B cell (primary cell): ENCODE measurements at regions not wholly inside any gene's neighbourhood (a gene's known extent, or its start where the extent isn't known, plus 50 kb on each side); places are given as distances from the start of the nearest gene placed in this dataset.
A peak's percentile ranks its signal among the peaks of the same experiment; 100 is the strongest.

ENCODE experiments used
- ATAC-seq: fragments of 200-7000 bp; cut with Tn5 transposase; one replicate; pipeline ENCODE4 v1.10.0; 2021; ENCODE audit warnings: low read depth, mild to moderate bottlenecking, moderate number of reproducible peaks, moderate library complexity
- CTCF ChIA-PET: fragments of 350-600 bp; sonication (Branson Sonifier 250); formaldehyde crosslinking; loops from one replicate; lab custom pipeline; 2021; ENCODE audit warnings: antibody characterized with exemption, inconsistent platforms; lab: Charles Lee
- POLR2A ChIA-PET: fragments of 350-600 bp; sonication (Branson Sonifier 250); formaldehyde crosslinking; loops from one replicate; lab custom pipeline; 2021; ENCODE audit warnings: antibody characterized with exemption; lab: Charles Lee
- DNase-seq: peaks from one replicate; pipeline ENCODE4 v3.0.0; 2013
- H2AFZ ChIP-seq: 2 replicates; pipeline ENCODE4 v1.6.1; 2012; ENCODE audit warnings: mild to moderate bottlenecking, low read depth, low read length; ENCODE audit not compliant: insufficient read depth, poor library complexity, severe bottlenecking
- H3K27ac ChIP-seq, 2 donors: 1 replicate in 1 of 2; 2 replicates in 1 of 2; pipeline ENCODE4 v1.5.1; 2012 to 2013; ENCODE audit warnings: low read length in 2 of 2, mild to moderate bottlenecking in 2 of 2, moderate library complexity in 1 of 2
- H3K27me3 ChIP-seq, 4 experiments: fragments of 200-600 bp in 1 of 4; sonication (generic) in 1 of 4; replicated peaks in 1 of 4; 1 replicate in 2 of 4; 2 replicates in 2 of 4; pipeline versions ENCODE4 v1.6.1 to v1.7.0; 2013 to 2016; ENCODE audit warnings: low read length in 3 of 4, mild to moderate bottlenecking in 2 of 4, mixed read lengths in 1 of 4, moderate library complexity in 1 of 4; ENCODE audit not compliant: insufficient read depth in 4 of 4, control insufficient read depth in 3 of 4; ENCODE audit errors: control extremely low read depth in 1 of 4
- H3K36me3 ChIP-seq, 2 experiments: replicated peaks in 1 of 2; 1 replicate in 1 of 2; 2 replicates in 1 of 2; pipeline versions ENCODE4 v1.6.1 to v1.7.1; 2013; ENCODE audit warnings: low read length in 1 of 2; ENCODE audit not compliant: insufficient read depth in 2 of 2, control insufficient read depth in 1 of 2; ENCODE audit errors: control extremely low read depth in 1 of 2, extremely low read depth in 1 of 2
- H3K4me1 ChIP-seq, 2 donors: fragments of 200-600 bp in 1 of 2; sonication (generic) in 1 of 2; 1 replicate in 1 of 2; 2 replicates in 1 of 2; pipeline versions ENCODE4 v1.5.1 to v1.6.1; 2013 to 2017; ENCODE audit warnings: low read length in 2 of 2; ENCODE audit not compliant: control insufficient read depth in 2 of 2, insufficient read depth in 2 of 2
- H3K4me2 ChIP-seq: replicated peaks from 2 replicates; pipeline ENCODE3; 2012; ENCODE audit warnings: mild to moderate bottlenecking, low read depth, low read length; ENCODE audit not compliant: poor library complexity, severe bottlenecking
- H3K4me3 ChIP-seq, 5 experiments: fragments of 200-600 bp in 1 of 5; sonication (generic) in 1 of 5; 1 replicate in 3 of 5; 2 replicates in 2 of 5; pipeline versions ENCODE4 v1.5.1 to v1.7.0; 2011 to 2016; ENCODE audit warnings: low read length in 4 of 5, mild to moderate bottlenecking in 4 of 5, low read depth in 2 of 5, control low read depth in 1 of 5, moderate library complexity in 1 of 5; ENCODE audit not compliant: insufficient read depth in 1 of 5; ENCODE audit errors: control extremely low read depth in 1 of 5, extremely low read depth in 1 of 5
- H3K79me2 ChIP-seq: fragments of 200-600 bp; sonication (generic); one replicate; pipeline ENCODE4 v1.6.0; 2016; ENCODE audit warnings: low read length; ENCODE audit not compliant: control insufficient read depth, insufficient read depth
- H3K9ac ChIP-seq: fragments of 200-600 bp; sonication (generic); 2 replicates; pipeline ENCODE4 v1.6.1; 2017; ENCODE audit warnings: mild to moderate bottlenecking, low read length, moderate library complexity
- H3K9me3 ChIP-seq, 3 donors: one replicate each; pipeline versions ENCODE4 v1.6.1 to v1.7.1; 2013; ENCODE audit warnings: low read length in 2 of 3; ENCODE audit not compliant: control insufficient read depth in 2 of 3, insufficient read depth in 1 of 3; ENCODE audit errors: control extremely low read depth in 1 of 3
- H4K20me1 ChIP-seq: 2 replicates; pipeline ENCODE4 v1.6.0; 2012; ENCODE audit warnings: mild to moderate bottlenecking, low read length; ENCODE audit not compliant: insufficient read depth, control insufficient read depth, poor library complexity, severe bottlenecking
- H3K27ac Mint-ChIP-seq: one replicate; pipeline ENCODE4 v1.8.0; 2021; ENCODE audit warnings: mixed read lengths
- H3K27me3 Mint-ChIP-seq: one replicate; pipeline ENCODE4 v1.8.0; 2021; ENCODE audit warnings: mixed read lengths
- H3K4me1 Mint-ChIP-seq: one replicate; pipeline ENCODE4 v1.8.0; 2021; ENCODE audit warnings: mixed read lengths
- H3K4me3 Mint-ChIP-seq: one replicate; pipeline ENCODE4 v1.8.0; 2021; ENCODE audit warnings: mixed read lengths
- H3K9me3 Mint-ChIP-seq: one replicate; pipeline ENCODE4 v1.8.0; 2022; ENCODE audit warnings: mixed read lengths; ENCODE audit not compliant: insufficient read depth
- CTCF ChIP-seq: fragments of 200-600 bp; IDR thresholded peaks from one replicate; pipeline ENCODE4 v1.8.0; 2022; ENCODE audit warnings: antibody characterized with exemption, mild to moderate bottlenecking
- EZH2 ChIP-seq: IDR thresholded peaks from 2 replicates; pipeline ENCODE4 v1.6.1; 2012; ENCODE audit warnings: borderline replicate concordance, low read depth, mild to moderate bottlenecking, moderate library complexity, low read length; ENCODE audit not compliant: insufficient read depth, poor library complexity, severe bottlenecking
- WGBS: methylation state at CpG from one replicate; pipeline ENCODE4 v1.1.5; 2013; ENCODE audit warnings: missing lambda C conversion rate; ENCODE audit not compliant: insufficient coverage; 5-methylcytosine and 5-hydroxymethylcytosine counted together
- intact Hi-C: fragments of 100-400 bp; cut with micrococcal nuclease; formaldehyde crosslinking; loops from one replicate; pipeline ENCODE4 v1.10.0; 2022

GRCh38 chr17:21510686-21511362 is 134.7 kb downstream of the KCNJ12 start:
- peak overlapping the region; percentile 94 for H2AFZ ChIP-seq
- peaks cover 31% of the 10 kb centered on the region for H3K27me3 Mint-ChIP-seq

More at GRCh38 chr17:21510686-21511362, 134.7 kb downstream of the KCNJ12 start:
- peak overlapping the region in 1 of 2 donors; percentile 25 for H3K27ac ChIP-seq
- Mint-ChIP-seq H3K27ac (no peak overlapping the region), H3K9me3 (no peaks in the 10 kb centered on the region), H3K4me1 (peaks cover 28% of the 10 kb centered on the region), H3K4me3 (peak overlapping the region; percentile 66)
- CTCF ChIA-PET = interaction anchor here (0.7 to 9.9 kb wide), 12 partner anchors 22 to 490 kb away, joined by 3 to 170 read pairs (median 7); partner anchors contain the start of gene DHRS7B
- no peaks in the 10 kb centered on the region for H3K36me3 ChIP-seq
- no peak for TF ChIP-seq CTCF
- no peak for TF ChIP-seq EZH2
- intact Hi-C loops = loop anchor here (1.0 to 10.0 kb wide), 7 partner anchors 54 to 1284 kb away; partner anchors contain the start of genes TMEM11 and USP22
- peak; percentile 47 for DNase-seq
- H3K4me1 ChIP-seq = peaks cover 15 to 22% of the 10 kb centered on the region in 2 donors
- H3K27me3 ChIP-seq = peaks cover 0 to 17% (median 4%) of the 10 kb centered on the region in 4 experiments
- H3K9me3 ChIP-seq = no peaks in the 10 kb centered on the region
- H3K9ac ChIP-seq = peak overlapping the region; percentile 81
- H3K4me2 ChIP-seq = peak overlapping the region; percentile 99
- ATAC-seq = no peak
- no peaks in the 10 kb centered on the region for H3K79me2 ChIP-seq
- POLR2A ChIA-PET = no interaction called here
- WGBS = 35% methylated on average over 9 of the region's 14 CpGs
- no peaks in the 10 kb centered on the region for H4K20me1 ChIP-seq
- peak overlapping the region; percentile 7 to 69 (median 56) for H3K4me3 ChIP-seq
